CD4-positive, alpha-beta T cell (primary cell): ENCODE measurements at regions not wholly inside any gene's neighbourhood (a gene's known extent, or its start where the extent isn't known, plus 50 kb on each side); places are given as distances from the start of the nearest gene placed in this dataset.
"Not testable (repeated sequence)": the region's sequence is repeated elsewhere in the genome, so short reads cannot be mapped to it uniquely, and the experiment has no call there.

Experiments
- ATAC-seq: fragments of 200-7000 bp; cut with Tn5 transposase; one replicate; pipeline ENCODE4 v1.10.0; 2022; ENCODE audit warnings: mild to moderate bottlenecking; ENCODE audit not compliant: poor library complexity
- CTCF ChIA-PET: fragments of 350-600 bp; sonication (Branson Sonifier 250); formaldehyde crosslinking; loops from one replicate; lab custom pipeline; 2021; ENCODE audit warnings: antibody characterized with exemption, inconsistent platforms; lab: Charles Lee
- POLR2A ChIA-PET: fragments of 350-600 bp; sonication (Branson Sonifier 250); formaldehyde crosslinking; loops from one replicate; lab custom pipeline; 2021; ENCODE audit warnings: antibody characterized with exemption, inconsistent platforms; lab: Charles Lee
- DNase-seq, 14 experiments: peaks; one replicate each; pipeline ENCODE4 v3.0.0-alpha.2; 2013 to 2020; ENCODE audit warnings: mixed read lengths in 2 of 14
- H3K27ac ChIP-seq, 2 donors: one replicate each; pipeline versions ENCODE4 v1.5.1 to v1.7.0; 2013; ENCODE audit warnings: low read length in 2 of 2, low read depth in 1 of 2, mild to moderate bottlenecking in 1 of 2
- H3K27me3 ChIP-seq, 2 experiments: 1 replicate in 1 of 2; 2 replicates in 1 of 2; pipeline versions ENCODE4 v1.6.1 to v1.7.0; 2013; ENCODE audit warnings: low read length in 2 of 2, control low read depth in 1 of 2, mild to moderate bottlenecking in 1 of 2, moderate library complexity in 1 of 2; ENCODE audit not compliant: insufficient read depth in 2 of 2, control insufficient read depth in 1 of 2
- H3K36me3 ChIP-seq: one replicate; pipeline ENCODE4 v1.6.1; 2013; ENCODE audit warnings: low read length, control low read depth; ENCODE audit not compliant: insufficient read depth
- H3K4me1 ChIP-seq: one replicate; pipeline ENCODE4 v1.6.1; 2013; ENCODE audit warnings: low read length, control low read depth; ENCODE audit not compliant: insufficient read depth
- H3K4me3 ChIP-seq: one replicate; pipeline ENCODE4 v1.5.1; 2013; ENCODE audit warnings: mild to moderate bottlenecking, low read length, moderate library complexity
- H3K9me3 ChIP-seq, 2 experiments: 1 replicate in 1 of 2; 2 replicates in 1 of 2; pipeline versions ENCODE4 v1.6.1 to v1.7.0; 2013; ENCODE audit warnings: low read length in 2 of 2, mild to moderate bottlenecking in 2 of 2, control low read depth in 1 of 2, moderate library complexity in 1 of 2; ENCODE audit not compliant: control insufficient read depth in 1 of 2, insufficient read depth in 1 of 2
- H3K27ac Mint-ChIP-seq: one replicate; pipeline ENCODE4 v1.8.0; 2020; ENCODE audit warnings: mixed read lengths
- H3K27me3 Mint-ChIP-seq: one replicate; pipeline ENCODE4 v1.8.0; 2021; ENCODE audit warnings: mixed read lengths
- H3K36me3 Mint-ChIP-seq: one replicate; pipeline ENCODE4 v1.8.0; 2021; ENCODE audit warnings: low read depth, mixed read lengths
- H3K4me1 Mint-ChIP-seq: one replicate; pipeline ENCODE4 v1.8.0; 2021; ENCODE audit warnings: low read depth, mixed read lengths
- H3K4me3 Mint-ChIP-seq: one replicate; pipeline ENCODE4 v1.8.0; 2020; ENCODE audit warnings: mild to moderate bottlenecking, mixed read lengths
- H3K9me3 Mint-ChIP-seq: one replicate; pipeline ENCODE4 v1.8.0; 2020; ENCODE audit warnings: mixed read lengths
- intact Hi-C, 2 experiments: fragments of 100-400 bp; cut with DNase I in 1 of 2; cut with micrococcal nuclease in 1 of 2; formaldehyde crosslinking; loops; one replicate each; pipeline versions ENCODE4 v1.15.1 to v1.9.0; 2023 to 2025; cut with DNase I, micrococcal nuclease
- TF ChIP-seq, protein P1 (sequence below): fragments of 200-600 bp; IDR thresholded peaks from one replicate; pipeline ENCODE4 v1.8.0; 2022; ENCODE audit warnings: antibody characterized with exemption, mild to moderate bottlenecking

DNA sequence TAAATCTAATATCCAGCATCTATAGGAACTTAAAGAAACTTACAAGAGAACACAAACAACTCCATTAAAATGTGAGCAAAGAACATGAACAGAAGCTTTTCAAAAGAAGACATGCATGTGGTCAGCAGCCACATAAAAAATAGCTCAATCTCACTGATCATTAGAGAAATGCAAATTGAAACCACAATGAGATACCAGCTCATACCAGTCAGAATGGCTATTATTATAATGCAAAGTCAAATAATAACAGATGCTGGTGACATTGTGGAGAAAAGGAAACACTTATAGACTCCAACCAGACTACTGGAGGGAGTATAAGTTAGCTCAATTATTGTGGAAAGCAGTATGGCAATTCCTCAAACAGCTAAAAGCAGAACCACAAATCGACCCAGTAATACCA lies 1314.5 kb downstream of the XPNPEP1 start:
- Mint-ChIP-seq H3K36me3 (no peaks in the 10 kb centered on the region), H3K27me3 (no peaks in the 10 kb centered on the region), H3K27ac (no peak overlapping the region), H3K4me3 (no peak overlapping the region), H3K9me3 (peaks cover 5% of the 10 kb centered on the region), H3K4me1 (no peaks in the 10 kb centered on the region)
- DNase-seq (no peak), ATAC-seq (no peak)
- Histone ChIP-seq H3K36me3 (no peaks in the 10 kb centered on the region), H3K27ac (no peak overlapping the region), H3K4me3 (no peak overlapping the region), H3K4me1 (no peaks in the 10 kb centered on the region), H3K27me3 (no peaks in the 10 kb centered on the region), H3K9me3 (no peaks in the 10 kb centered on the region)
- POLR2A ChIA-PET, result no interaction called here
- intact Hi-C loops, result no loop called here
- TF ChIP-seq, protein P1, sequence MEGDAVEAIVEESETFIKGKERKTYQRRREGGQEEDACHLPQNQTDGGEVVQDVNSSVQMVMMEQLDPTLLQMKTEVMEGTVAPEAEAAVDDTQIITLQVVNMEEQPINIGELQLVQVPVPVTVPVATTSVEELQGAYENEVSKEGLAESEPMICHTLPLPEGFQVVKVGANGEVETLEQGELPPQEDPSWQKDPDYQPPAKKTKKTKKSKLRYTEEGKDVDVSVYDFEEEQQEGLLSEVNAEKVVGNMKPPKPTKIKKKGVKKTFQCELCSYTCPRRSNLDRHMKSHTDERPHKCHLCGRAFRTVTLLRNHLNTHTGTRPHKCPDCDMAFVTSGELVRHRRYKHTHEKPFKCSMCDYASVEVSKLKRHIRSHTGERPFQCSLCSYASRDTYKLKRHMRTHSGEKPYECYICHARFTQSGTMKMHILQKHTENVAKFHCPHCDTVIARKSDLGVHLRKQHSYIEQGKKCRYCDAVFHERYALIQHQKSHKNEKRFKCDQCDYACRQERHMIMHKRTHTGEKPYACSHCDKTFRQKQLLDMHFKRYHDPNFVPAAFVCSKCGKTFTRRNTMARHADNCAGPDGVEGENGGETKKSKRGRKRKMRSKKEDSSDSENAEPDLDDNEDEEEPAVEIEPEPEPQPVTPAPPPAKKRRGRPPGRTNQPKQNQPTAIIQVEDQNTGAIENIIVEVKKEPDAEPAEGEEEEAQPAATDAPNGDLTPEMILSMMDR, result no peak
- CTCF ChIA-PET, result no interaction called here

DNA sequence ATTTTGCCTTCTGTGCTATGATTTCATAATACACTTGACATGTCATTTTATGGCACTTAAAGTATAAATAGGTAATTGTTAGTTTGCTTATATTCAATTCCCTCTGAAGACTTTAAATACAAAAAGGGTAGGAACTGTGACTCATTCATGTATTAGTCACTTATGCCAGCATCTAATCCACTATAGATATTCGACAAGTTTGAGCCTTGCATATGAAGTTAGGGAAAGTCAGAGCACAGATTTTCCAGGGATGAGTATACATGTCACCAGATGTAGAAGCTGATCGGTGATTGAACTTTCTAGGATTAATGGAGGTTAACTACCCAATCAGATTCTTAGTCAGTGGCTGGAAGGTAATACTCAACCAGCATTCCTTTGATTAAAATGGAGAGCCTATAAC lies 1321.5 kb downstream of the XPNPEP1 start:
- no peaks in the 10 kb centered on the region for H3K4me1 Mint-ChIP-seq
- no peak for ATAC-seq
- TF ChIP-seq, protein P1, result no peak

DNA sequence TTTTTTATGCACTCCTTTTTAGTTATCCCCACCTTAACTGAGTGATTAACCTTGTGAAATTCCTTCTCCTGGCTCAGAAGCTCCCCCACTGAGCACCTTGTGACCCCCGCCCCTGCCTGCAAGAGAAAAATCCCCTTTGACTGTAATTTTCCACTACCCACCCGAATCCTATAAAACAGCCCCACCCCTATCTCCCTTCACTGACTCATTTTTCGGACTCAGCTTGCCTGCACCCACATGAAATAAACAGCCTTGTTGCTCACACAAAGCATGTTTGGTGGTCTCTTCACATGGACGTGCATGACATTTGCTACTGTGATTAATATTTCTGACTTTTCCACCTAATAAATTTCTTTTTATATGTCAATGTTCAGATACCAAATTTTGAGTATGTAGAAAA lies 1322.8 kb downstream of the XPNPEP1 start:
- H3K4me1 Mint-ChIP-seq, H3K4me3 ChIP-seq, POLR2A ChIA-PET, H3K36me3 Mint-ChIP-seq, H3K9me3 Mint-ChIP-seq, H3K4me3 Mint-ChIP-seq, H3K9me3 ChIP-seq, ATAC-seq, H3K4me1 ChIP-seq, H3K27ac ChIP-seq, H3K27ac Mint-ChIP-seq, intact Hi-C loops, DNase-seq, CTCF ChIA-PET, H3K36me3 ChIP-seq, H3K27me3 Mint-ChIP-seq, H3K27me3 ChIP-seq: not testable (repeated sequence)

More for the DNA sequence above, 1321.5 kb downstream of the XPNPEP1 start:
- DNase-seq, result no peak
- no peak overlapping the region for H3K27ac ChIP-seq
- peaks cover 0 to 5% of the 10 kb centered on the region in 2 experiments for H3K9me3 ChIP-seq
- Mint-ChIP-seq H3K4me3 (no peak overlapping the region), H3K9me3 (peaks cover 9% of the 10 kb centered on the region), H3K27me3 (no peaks in the 10 kb centered on the region), H3K27ac (no peak overlapping the region), H3K36me3 (no peaks in the 10 kb centered on the region)
- intact Hi-C loops, result no loop called here
- ChIA-PET CTCF (no interaction called here), POLR2A (no interaction called here)
- H3K4me1 ChIP-seq, result no peaks in the 10 kb centered on the region
- no peak overlapping the region for H3K4me3 ChIP-seq
- no peaks in the 10 kb centered on the region for H3K36me3 ChIP-seq
- no peaks in the 10 kb centered on the region for H3K27me3 ChIP-seq

DNA sequence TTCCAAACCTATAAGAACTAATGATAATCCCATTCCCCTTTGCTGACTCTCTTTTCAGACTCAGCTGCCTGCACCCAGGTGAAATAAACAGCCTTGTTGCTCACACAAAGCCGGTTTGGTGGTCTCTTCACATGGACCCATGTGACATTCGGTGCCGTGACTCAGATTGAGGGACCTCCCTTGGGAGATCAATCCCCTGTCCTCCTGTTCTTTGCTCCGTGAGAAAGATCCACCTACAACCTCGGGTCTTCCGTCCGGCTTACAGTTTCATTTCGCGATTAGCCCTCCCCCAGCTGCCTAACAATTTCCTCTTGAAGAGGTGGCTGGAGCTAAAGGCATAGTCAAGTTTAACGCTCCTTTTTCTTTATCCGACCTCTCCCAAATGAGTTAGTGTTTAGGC lies 1324.0 kb downstream of the XPNPEP1 start:
- H3K27ac Mint-ChIP-seq, H3K4me3 ChIP-seq, intact Hi-C loops, H3K27ac ChIP-seq, H3K27me3 ChIP-seq, H3K36me3 Mint-ChIP-seq, POLR2A ChIA-PET, H3K9me3 ChIP-seq, H3K4me1 ChIP-seq, ATAC-seq, DNase-seq, H3K9me3 Mint-ChIP-seq, CTCF ChIA-PET, H3K36me3 ChIP-seq, H3K4me3 Mint-ChIP-seq, H3K4me1 Mint-ChIP-seq, H3K27me3 Mint-ChIP-seq: not testable (repeated sequence)
